ENCODE measurements at regions not wholly inside any gene's neighbourhood (a gene's known extent, or its start where the extent isn't known, plus 50 kb on each side); places are given as distances from the start of the nearest gene placed in this dataset.
"Not testable (repeated sequence)": the region's sequence is repeated elsewhere in the genome, so short reads cannot be mapped to it uniquely, and the experiment has no call there.

GRCh38 chr22:10736879-10737278 is 4791.1 kb upstream of the OR11H1 start:
- H3K4me1 Mint-ChIP-seq (ENCODE audit: low read depth, unreplicated experiment); H3K27me3 Mint-ChIP-seq (ENCODE audit: unreplicated experiment); H3K27ac Mint-ChIP-seq (ENCODE audit: unreplicated experiment); DNase-seq; H3K4me3 Mint-ChIP-seq (ENCODE audit: unreplicated experiment): not testable (repeated sequence)
- H3K9me3 Mint-ChIP-seq (ENCODE audit: unreplicated experiment), result peaks cover 39% of the 10 kb centered on the region
- peaks cover 35% of the 10 kb centered on the region for H3K36me3 Mint-ChIP-seq (ENCODE audit: unreplicated experiment)

GRCh38 chr22:10737931-10738330 is 4790.1 kb upstream of the OR11H1 start:
- peaks cover 36% of the 10 kb centered on the region for H3K36me3 Mint-ChIP-seq (ENCODE audit: unreplicated experiment)
- not testable (repeated sequence) for H3K27ac Mint-ChIP-seq (ENCODE audit: unreplicated experiment); H3K27me3 Mint-ChIP-seq (ENCODE audit: unreplicated experiment); H3K4me1 Mint-ChIP-seq (ENCODE audit: low read depth, unreplicated experiment); DNase-seq; H3K4me3 Mint-ChIP-seq (ENCODE audit: unreplicated experiment)
- peaks cover 40% of the 10 kb centered on the region for H3K9me3 Mint-ChIP-seq (ENCODE audit: unreplicated experiment)

- H3K27me3 Mint-ChIP-seq (ENCODE audit: unreplicated experiment), result peaks cover 9% of the 10 kb centered on the region
- no peak overlapping the region for H3K27ac Mint-ChIP-seq (ENCODE audit: unreplicated experiment)
- no peak overlapping the region for H3K4me3 Mint-ChIP-seq (ENCODE audit: unreplicated experiment)
- no peak for DNase-seq
- no peak for TF ChIP-seq CTCF (IDR thresholded peaks at IDR 0.05; ENCODE audit: partially characterized antibody, unreplicated experiment)
- H3K4me1 Mint-ChIP-seq (ENCODE audit: low read depth, unreplicated experiment), result no peaks in the 10 kb centered on the region
- peaks cover 40% of the 10 kb centered on the region for H3K36me3 Mint-ChIP-seq (ENCODE audit: unreplicated experiment)
- H3K9me3 Mint-ChIP-seq (ENCODE audit: unreplicated experiment), result peaks cover 45% of the 10 kb centered on the region
Measured at GRCh38 chr22:10741210-10741609, 4786.8 kb upstream of the OR11H1 start.

- not testable (repeated sequence) for DNase-seq; H3K4me1 Mint-ChIP-seq (ENCODE audit: low read depth, unreplicated experiment); H3K27ac Mint-ChIP-seq (ENCODE audit: unreplicated experiment); H3K4me3 Mint-ChIP-seq (ENCODE audit: unreplicated experiment)
- peaks cover 40% of the 10 kb centered on the region for H3K36me3 Mint-ChIP-seq (ENCODE audit: unreplicated experiment)
- H3K27me3 Mint-ChIP-seq (ENCODE audit: unreplicated experiment), result peaks cover 11% of the 10 kb centered on the region
- H3K9me3 Mint-ChIP-seq (ENCODE audit: unreplicated experiment), result peaks cover 48% of the 10 kb centered on the region
Measured at GRCh38 chr22:10741776-10742630, 4786.0 kb upstream of the OR11H1 start.

- DNase-seq; H3K27me3 Mint-ChIP-seq (ENCODE audit: unreplicated experiment); H3K4me1 Mint-ChIP-seq (ENCODE audit: low read depth, unreplicated experiment); H3K27ac Mint-ChIP-seq (ENCODE audit: unreplicated experiment); H3K4me3 Mint-ChIP-seq (ENCODE audit: unreplicated experiment): not testable (repeated sequence)
- peaks cover 18% of the 10 kb centered on the region for H3K36me3 Mint-ChIP-seq (ENCODE audit: unreplicated experiment)
- H3K9me3 Mint-ChIP-seq (ENCODE audit: unreplicated experiment), result peaks cover 30% of the 10 kb centered on the region
Measured at GRCh38 chr22:10746382-10746781, 4781.6 kb upstream of the OR11H1 start.

GRCh38 chr22:10747227-10747626 is 4780.8 kb upstream of the OR11H1 start:
- not testable (repeated sequence) for DNase-seq; H3K27ac Mint-ChIP-seq (ENCODE audit: unreplicated experiment); H3K4me1 Mint-ChIP-seq (ENCODE audit: low read depth, unreplicated experiment); H3K4me3 Mint-ChIP-seq (ENCODE audit: unreplicated experiment); H3K27me3 Mint-ChIP-seq (ENCODE audit: unreplicated experiment)
- peaks cover 30% of the 10 kb centered on the region for H3K9me3 Mint-ChIP-seq (ENCODE audit: unreplicated experiment)
- peaks cover 18% of the 10 kb centered on the region for H3K36me3 Mint-ChIP-seq (ENCODE audit: unreplicated experiment)

GRCh38 chr22:10748751-10749150 is 4779.2 kb upstream of the OR11H1 start:
- Mint-ChIP-seq H3K36me3 (ENCODE audit: unreplicated experiment) (peaks cover 13% of the 10 kb centered on the region), H3K9me3 (ENCODE audit: unreplicated experiment) (peaks cover 23% of the 10 kb centered on the region)
- H3K4me1 Mint-ChIP-seq (ENCODE audit: low read depth, unreplicated experiment); H3K4me3 Mint-ChIP-seq (ENCODE audit: unreplicated experiment); H3K27me3 Mint-ChIP-seq (ENCODE audit: unreplicated experiment); H3K27ac Mint-ChIP-seq (ENCODE audit: unreplicated experiment); DNase-seq: not testable (repeated sequence)

- H3K27me3 Mint-ChIP-seq (ENCODE audit: unreplicated experiment); DNase-seq; H3K27ac Mint-ChIP-seq (ENCODE audit: unreplicated experiment); H3K4me3 Mint-ChIP-seq (ENCODE audit: unreplicated experiment); H3K4me1 Mint-ChIP-seq (ENCODE audit: low read depth, unreplicated experiment): not testable (repeated sequence)
- peaks cover 13% of the 10 kb centered on the region for H3K36me3 Mint-ChIP-seq (ENCODE audit: unreplicated experiment)
- peaks cover 23% of the 10 kb centered on the region for H3K9me3 Mint-ChIP-seq (ENCODE audit: unreplicated experiment)
Measured at GRCh38 chr22:10749423-10749822, 4778.6 kb upstream of the OR11H1 start.

GRCh38 chr22:10753566-10753965 is 4774.4 kb upstream of the OR11H1 start:
- not testable (repeated sequence) for H3K27ac Mint-ChIP-seq (ENCODE audit: unreplicated experiment); H3K27me3 Mint-ChIP-seq (ENCODE audit: unreplicated experiment); DNase-seq; H3K4me3 Mint-ChIP-seq (ENCODE audit: unreplicated experiment); H3K4me1 Mint-ChIP-seq (ENCODE audit: low read depth, unreplicated experiment)
- Mint-ChIP-seq H3K9me3 (ENCODE audit: unreplicated experiment) (peaks cover 17% of the 10 kb centered on the region), H3K36me3 (ENCODE audit: unreplicated experiment) (peaks cover 13% of the 10 kb centered on the region)

GRCh38 chr22:10755350-10755749 is 4772.6 kb upstream of the OR11H1 start:
- H3K4me1 Mint-ChIP-seq (ENCODE audit: low read depth, unreplicated experiment); DNase-seq; H3K36me3 Mint-ChIP-seq (ENCODE audit: unreplicated experiment); H3K4me3 Mint-ChIP-seq (ENCODE audit: unreplicated experiment); H3K27ac Mint-ChIP-seq (ENCODE audit: unreplicated experiment); H3K27me3 Mint-ChIP-seq (ENCODE audit: unreplicated experiment): not testable (repeated sequence)
- peaks cover 13% of the 10 kb centered on the region for H3K9me3 Mint-ChIP-seq (ENCODE audit: unreplicated experiment)

- DNase-seq; H3K4me1 Mint-ChIP-seq (ENCODE audit: low read depth, unreplicated experiment); H3K27me3 Mint-ChIP-seq (ENCODE audit: unreplicated experiment); H3K27ac Mint-ChIP-seq (ENCODE audit: unreplicated experiment); H3K4me3 Mint-ChIP-seq (ENCODE audit: unreplicated experiment); H3K36me3 Mint-ChIP-seq (ENCODE audit: unreplicated experiment); H3K9me3 Mint-ChIP-seq (ENCODE audit: unreplicated experiment): not testable (repeated sequence)
Measured at GRCh38 chr22:10760418-10760817, 4767.6 kb upstream of the OR11H1 start.

Measured in glutamatergic neuron (in vitro differentiated cells).